SK-N-SH treated with all-trans-retinoic acid at 6 μM for 48 hours (cell line): ENCODE measurements at regions not wholly inside any gene's neighbourhood (a gene's known extent, or its start where the extent isn't known, plus 50 kb on each side); places are given as distances from the start of the nearest gene placed in this dataset.

Experiments
- RARB ChIP-seq: fragments of 250-450 bp; sonication (Bioruptor Pico); IDR thresholded peaks from 2 replicates; pipeline ENCODE4 v1.8.0; 2021; ENCODE audit warnings: mild to moderate bottlenecking, moderate library complexity
- TCF4 ChIP-seq: fragments of 250-450 bp; sonication (Bioruptor Pico); IDR thresholded peaks from 2 replicates; pipeline ENCODE4 v1.8.0; 2021; ENCODE audit warnings: mild to moderate bottlenecking, moderate library complexity, borderline replicate concordance
- ZFP3 ChIP-seq: fragments of 250-450 bp; sonication (Bioruptor Pico); IDR thresholded peaks from 2 replicates; pipeline ENCODE4 v1.5.0; 2020; ENCODE audit warnings: mild to moderate bottlenecking, moderate library complexity

DNA sequence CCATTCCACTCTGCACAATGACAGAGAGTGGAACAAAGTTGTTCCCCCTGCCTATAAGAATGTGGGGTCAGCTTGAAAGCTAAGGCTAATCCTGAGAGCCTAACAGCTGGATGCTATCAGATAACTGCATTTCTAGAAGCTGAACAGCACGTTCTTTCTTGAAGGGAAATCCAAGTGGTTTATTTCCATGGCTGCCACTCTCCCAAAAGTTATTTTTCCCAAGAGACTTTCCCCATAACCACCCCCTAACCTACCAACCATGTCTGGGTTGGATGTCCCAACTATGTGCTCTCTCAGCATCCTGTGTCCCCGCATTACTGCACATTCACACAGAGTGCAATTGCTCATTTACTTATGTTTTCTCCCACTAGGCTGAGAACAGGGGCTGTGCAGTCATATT is 140.7 kb upstream of the ANKRD1 start:
- no peak for TF ChIP-seq RARB (CRISPR knock-in tag)
- TF ChIP-seq ZFP3 (CRISPR knock-in tag): no peak
- no peak for TF ChIP-seq TCF4
